Lung microvascular endothelial cell (primary cell): ENCODE measurements at regions not wholly inside any gene's neighbourhood (a gene's known extent, or its start where the extent isn't known, plus 50 kb on each side); places are given as distances from the start of the nearest gene placed in this dataset.
"Not testable (repeated sequence)": the region's sequence is repeated elsewhere in the genome, so short reads cannot be mapped to it uniquely, and the experiment has no call there.

Experiments
- DNase-seq, 2 donors: peaks; one replicate each; pipeline versions ENCODE4 v3.0.0 to v3.0.0-alpha.2; 2010; ENCODE audit warnings: low read depth in 2 of 2

DNA sequence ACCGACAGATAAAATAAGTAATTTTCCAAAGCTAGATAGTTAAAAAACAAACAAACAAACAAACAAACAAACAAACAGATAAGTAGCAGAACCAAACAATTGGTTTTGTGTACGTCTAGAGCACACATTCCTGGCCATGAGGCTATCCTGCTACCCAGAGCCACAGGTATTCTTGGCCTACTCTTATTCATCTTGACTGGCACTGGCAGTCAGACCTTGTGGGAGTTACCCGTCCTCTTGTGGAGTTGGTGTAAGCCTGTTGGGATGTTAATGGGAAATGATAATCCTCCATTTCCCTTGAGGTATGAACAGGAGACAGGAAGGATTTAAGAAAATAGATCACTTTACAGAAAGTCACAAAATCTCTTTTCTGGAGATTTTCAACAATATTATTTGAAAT lies 142.4 kb upstream of the MEOX2 start:
- no peak for DNase-seq

DNA sequence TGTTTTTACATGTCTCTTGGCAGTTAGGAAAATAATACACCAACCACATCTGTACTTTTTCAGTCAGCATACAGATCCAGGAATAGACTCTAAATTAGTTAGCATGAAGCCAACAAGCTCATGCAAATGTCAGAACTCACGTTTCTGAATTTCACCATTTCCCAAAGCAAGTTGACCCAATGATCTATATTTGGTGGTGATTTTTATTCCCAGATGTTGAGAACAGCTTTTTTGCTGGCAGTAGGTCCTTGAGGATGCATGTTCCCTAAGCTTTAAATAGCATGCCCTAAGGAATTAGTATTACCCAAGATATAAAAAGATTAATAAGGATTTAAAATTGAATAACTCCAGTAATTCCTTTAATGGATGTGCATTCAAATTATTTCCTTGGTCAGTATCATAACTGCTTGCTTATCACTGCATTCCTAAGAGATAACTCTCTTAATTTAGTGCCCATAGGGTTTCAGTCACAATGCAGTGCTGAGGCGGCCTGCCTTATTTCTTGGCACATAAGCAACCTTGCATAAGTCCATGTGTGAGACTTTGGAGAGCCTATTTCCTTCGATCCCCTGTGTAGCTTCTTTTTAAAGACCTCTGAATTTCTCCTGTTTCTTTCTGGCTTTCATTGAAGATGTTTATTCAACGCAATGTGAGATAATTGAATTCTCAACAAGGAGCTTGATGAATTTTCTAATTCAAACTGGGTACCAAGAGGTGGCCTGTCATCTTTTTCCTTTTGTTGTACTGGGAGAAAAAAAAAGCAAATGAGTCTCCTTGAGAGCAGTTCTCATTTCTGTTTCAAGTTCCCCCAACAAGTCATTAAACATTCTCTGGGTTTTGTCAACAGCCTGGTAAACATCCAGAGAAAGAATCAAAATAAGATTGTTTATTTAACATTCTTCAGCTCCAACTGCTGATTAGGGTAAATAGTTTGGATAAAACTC lies 135.3 kb upstream of the MEOX2 start:
- no peak for DNase-seq

DNA sequence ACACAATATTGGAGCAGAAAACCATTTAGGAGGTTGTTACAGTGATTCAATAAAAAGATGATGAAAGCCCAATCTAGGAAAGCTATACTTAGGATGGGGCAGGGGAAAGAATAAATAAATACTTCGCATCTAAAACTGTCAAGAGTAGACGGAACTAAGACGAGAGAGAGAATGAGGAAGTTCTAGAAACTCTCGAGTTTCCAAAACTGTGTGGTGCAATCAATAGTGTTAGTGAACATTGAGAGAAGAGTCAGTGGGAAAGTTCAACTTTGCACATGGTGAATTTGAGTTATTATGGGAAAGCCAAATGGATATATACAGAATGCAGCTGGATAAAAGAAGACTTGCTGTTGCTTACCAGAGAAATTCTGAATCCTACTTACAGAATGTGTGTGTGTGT lies 133.8 kb upstream of the MEOX2 start:
- no peak for DNase-seq

DNA sequence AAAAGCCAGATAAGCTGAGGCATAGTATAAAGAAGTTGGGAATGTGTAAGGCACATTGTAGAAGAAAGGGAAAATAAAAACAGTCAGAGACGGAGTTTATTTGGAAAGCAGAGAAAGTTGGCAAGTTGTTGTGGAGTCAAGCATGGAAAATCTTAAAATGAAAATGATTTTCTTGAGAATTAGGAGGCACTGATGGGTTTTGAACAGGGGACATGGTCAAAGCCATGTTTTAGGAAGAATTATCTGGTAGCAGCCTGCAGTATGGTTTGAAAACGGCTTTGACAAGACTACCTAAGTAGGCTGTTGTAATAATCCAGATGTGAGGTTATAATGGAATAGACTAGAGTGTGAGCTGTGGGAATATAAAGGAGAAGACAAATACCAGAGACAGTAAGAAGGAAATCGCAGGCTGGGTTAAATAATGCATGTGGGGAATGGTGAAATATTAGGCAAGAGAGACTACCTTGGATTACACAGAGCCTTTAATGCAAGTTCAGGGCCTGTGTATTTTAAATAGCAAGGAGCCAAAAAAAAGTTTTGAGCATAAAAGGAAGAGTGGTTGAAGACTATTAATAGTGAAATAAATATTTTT lies 130.4 kb upstream of the MEOX2 start:
- DNase-seq: no peak

DNA sequence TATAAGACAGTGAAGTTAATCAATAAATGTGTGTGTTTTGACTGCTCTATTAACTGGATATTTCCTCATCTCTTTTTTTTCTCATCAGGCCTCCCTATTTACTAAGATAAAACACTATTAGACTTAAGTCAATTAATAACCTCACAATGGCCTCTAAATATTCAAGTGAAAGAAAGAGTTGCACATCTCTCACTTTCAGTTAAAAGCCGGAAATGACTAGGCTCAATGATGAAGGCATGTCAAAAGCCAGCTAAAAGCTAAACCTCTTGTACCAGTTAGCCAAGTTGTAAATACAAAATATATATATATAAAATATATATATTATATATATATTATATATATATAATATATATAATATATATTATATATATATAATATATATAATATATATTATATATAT lies 127.0 kb upstream of the MEOX2 start:
- peak in 1 of 2 donors; percentile 4 for DNase-seq

DNA sequence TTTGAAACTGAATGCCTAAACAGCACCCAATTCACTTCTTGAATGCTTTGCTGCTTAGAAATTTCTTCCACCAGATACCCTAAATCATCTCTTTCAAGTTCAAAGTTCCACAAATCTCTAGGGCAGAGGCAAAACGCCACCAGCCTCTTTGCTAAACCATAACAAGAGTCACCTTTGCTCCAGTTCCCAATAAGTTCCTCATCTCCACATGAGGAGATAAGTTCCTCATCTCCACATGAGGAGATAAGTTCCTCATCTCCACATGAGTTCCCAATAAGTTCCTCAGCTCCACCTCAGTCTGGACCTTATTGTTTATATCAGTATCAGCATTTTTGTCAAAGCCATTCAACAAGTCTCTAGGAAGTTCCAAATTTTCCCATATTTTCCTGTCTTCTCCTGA lies 123.9 kb upstream of the MEOX2 start:
- DNase-seq: not testable (repeated sequence)

DNA sequence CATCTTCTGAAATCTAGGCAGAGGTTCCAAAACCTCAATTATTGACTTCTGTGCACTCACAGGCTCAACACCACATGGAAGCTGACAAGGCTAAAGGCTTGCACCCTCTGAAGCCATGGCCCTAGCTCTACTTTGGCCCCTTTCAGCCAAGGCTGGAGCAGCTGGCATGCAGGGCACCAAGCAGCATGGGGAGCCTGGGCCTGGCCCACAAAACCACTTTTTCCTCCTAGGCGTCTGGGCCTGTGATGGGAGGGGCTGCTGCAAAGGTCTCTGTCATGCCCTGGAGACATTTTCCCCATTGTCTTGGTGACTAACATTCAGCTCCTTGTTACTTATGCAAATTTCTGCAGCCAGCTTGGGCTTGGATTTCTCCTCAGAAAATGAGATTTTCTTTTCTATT lies 123.5 kb upstream of the MEOX2 start:
- not testable (repeated sequence) for DNase-seq

DNA sequence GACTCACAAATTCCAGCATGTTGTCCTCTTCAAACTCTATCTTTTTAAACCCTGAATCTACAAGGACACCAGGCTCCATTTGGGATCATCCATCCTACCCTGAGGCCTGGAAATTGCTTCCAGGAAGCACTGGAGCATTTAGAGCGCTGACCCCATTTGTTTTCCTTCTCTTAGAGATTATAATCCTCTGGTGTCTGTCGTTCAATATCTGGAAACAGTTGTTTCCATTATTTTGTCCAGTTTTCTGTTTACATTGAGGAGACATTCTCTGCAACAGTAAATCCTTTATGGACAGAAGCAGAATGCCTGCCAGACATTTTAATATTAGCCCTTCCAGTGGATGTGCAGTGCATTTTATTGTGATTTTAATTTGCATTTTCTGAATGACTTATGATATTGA lies 119.4 kb upstream of the MEOX2 start:
- DNase-seq: no peak

DNA sequence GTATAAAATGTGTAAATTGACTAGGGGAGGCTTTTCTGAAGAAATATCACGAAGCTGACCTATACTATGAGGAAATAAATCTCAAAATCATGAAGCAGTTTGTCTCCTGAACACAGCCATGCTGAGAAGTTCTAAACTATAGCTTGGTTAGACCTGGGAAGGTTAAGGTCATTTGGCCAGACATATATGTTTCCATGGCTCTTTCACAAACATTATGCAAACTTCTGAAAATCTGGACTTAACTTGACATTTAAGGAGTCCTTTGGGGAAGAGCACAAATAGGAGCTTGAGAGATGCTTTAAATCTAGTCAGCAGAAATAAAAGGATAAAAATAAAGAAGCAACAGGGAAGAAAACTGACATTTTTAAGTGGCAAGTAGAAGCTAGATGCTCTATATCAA lies 115.9 kb upstream of the MEOX2 start:
- DNase-seq: no peak

DNA sequence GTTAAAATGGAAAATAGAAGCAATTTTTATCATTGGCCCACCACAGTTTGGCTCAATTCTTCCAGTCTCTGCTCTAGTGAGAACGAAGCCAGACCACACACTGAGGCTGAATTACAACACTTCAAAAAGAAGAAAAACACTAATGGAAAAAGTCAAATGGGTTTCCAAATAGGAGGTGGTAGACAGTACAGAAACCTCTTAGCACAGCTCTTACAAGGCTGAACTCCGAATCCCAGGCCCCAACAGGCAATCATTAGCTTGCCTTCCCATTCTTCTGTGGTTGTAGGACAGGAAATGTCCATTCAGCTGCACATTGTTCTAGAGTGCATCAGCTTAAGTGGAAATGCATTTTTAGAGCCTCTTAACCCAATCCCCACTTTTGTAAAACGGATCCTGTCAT lies 115.1 kb upstream of the MEOX2 start:
- peak; percentile 61 to 85 for DNase-seq

DNA sequence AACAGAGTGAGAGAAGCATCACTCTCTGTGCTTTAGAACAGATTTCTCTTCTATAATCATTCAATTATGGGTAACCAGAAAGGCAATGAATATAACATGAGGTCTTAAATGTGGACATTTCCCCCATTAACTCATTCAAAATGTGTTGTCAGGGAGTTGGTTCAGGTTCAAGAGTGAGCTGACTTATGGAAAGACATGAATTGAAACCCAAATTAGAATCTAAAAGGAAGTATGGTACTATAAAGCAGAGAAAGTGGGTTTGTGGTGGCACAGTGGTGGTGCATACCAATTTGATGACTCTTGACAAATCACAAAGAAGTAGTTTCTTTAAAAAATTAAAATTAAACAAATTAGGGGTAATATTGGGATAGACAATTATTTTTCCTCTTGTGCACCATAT lies 114.6 kb upstream of the MEOX2 start:
- DNase-seq: no peak

DNA sequence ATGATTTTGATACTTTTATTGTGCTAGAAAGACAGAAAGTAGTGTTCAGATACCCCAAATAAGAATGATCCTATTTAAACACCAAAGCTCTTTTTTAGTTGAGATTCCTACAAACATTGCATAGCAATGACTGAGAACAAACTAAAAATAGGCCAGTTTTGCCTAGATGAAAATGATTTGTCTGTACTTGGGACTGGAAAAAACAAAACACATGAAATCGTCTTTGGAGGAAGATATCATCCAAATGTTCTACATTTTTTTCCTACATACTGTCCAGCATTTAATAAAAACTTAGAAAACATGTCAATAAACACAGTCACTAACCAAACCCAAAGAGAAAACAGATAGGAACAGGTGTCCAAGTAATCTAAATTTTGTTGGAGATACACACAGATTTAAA lies 111.6 kb upstream of the MEOX2 start:
- no peak for DNase-seq

DNA sequence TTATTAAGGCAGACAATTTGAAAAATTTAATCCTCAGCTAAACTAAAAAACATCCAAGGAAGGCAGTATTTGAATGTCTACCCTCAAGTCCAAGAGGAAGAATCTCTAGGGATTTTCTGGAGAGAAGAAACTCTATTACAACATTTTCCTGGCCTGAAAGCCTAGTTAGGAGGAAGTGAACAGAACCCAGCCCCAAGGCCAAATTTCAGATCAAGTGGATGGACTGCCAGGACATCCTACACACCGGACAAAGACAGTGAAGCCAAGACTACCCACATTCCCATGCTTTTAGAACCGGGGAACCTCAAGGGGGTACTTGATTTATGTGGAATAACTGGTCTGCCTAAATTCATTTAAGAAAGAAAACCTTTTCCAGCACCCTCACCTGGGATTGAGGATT lies 108.9 kb upstream of the MEOX2 start:
- DNase-seq: no peak

DNA sequence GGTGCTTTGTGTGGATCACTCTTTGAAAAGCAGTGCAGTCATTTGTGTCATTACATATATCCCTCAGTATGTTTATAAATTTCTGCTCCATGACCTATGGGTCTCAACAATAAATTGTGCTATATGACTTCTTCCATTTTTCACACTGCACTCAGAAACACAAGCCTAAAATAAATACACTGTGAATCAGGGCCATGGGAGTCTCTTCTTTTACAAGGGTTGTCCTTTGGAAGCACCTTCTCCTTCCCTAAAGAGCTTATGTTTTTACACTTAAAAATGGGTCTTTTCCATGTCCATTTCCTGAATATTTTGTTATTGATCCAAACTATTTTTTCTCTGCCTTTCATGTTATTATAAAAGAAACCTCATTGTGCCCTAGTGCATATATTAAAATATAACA lies 108.3 kb upstream of the MEOX2 start:
- no peak for DNase-seq

DNA sequence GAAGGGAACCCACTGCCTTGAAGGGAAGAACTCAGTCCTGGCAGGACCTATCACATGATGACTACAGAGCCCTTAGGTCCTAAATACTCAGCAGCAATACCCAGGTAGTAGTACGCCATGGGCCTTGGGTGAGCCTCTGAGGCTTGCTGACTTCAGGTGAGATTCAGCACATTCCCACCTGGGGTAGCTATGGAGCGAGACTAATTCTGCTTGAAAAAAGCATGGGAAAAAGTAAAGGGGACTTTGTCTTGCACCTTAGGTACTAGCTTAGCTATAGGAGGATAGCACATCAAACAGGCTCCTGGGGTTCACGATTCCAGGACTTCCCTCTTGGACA lies 98.2 kb upstream of the MEOX2 start:
- no peak for DNase-seq

DNA sequence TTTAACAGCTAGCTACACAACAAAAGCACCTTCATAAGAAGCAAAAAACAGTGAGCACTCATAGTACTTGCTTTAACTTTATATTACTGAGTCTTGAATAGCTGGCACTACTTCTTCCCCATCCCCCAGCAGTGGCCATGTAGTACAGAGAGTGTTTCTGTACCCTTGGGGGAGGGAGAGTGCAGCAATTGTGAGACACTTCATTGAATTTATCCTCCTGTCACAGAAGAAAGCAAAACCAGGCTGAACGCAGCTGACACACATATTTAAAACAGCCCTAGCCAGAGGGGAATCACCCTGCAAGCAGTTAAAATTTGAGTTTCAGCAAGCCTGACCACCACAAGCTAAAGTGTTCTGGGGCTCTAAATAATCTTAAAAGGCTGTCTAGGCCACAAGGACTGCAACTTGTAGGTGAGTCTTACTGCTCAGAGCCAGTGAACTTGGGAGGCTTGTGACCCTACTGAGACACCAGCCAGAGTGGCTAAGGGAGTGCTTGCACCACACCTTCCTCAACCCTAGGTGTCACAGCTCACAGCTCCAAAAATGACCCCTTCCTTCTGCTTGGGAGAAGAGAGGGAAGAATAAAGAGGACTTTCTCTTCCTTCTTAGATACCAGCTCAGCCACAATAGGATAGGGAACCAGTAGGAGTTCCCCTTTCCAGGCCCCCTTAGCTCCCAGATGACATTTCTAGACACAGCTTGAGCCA lies 97.7 kb upstream of the MEOX2 start:
- DNase-seq: no peak

DNA sequence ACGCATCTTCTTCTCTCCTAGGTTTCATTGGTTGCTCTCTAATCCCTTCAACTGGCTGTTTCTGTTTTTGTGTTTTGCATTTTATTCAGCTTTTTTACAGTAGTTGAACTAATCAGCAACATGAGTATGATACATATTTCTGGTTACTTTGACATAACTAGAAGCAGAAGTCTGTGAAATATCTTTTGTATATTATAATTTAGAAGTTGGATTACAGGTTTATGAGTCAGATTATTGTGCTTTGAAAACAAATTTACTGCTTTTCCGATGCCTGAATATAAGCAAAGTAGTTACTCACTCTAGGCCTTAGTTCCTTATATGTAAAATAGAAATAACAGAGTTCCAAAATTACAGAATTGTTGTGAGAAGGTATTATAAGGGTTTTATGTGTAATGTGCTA lies 96.2 kb upstream of the MEOX2 start:
- DNase-seq: no peak

DNA sequence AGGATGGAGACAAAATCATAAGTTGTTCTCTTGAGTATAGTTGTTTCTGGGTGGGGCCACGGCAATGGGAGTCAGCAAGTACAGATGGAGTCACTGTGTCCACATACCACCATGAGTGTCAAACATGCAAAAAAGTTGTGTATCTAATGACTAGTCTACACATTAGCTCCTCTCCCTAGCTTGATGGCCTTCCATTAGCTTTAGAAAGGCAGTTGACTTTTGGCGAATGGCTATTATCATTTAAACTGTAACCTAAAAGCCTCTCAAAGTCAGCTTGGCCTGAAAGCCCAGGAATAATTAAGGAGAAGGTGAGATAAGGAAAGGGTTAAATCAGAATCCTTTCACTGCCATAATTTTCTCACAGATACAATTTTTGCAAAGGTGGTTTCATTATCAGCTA lies 95.5 kb upstream of the MEOX2 start:
- DNase-seq: no peak

DNA sequence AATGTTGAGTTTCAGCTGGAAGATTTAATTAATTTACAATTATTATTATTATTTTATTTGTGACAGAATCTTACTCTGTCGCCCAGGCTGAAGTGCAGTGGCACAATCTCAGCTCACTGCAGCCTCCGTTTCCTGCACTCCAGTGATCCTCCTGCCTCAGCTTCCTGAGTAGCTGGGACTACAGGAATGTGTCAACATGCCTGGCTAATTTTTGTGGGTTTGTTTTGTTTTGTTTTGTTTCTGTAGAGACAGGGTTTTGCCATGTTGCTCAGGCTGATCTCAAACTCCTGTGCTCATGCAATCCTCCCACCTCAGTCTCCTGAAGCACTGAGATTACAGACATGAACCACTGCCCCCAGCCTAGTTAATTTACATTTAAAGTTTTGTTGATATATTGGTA lies 93.8 kb upstream of the MEOX2 start:
- peak; percentile 81 to 91 for DNase-seq

DNA sequence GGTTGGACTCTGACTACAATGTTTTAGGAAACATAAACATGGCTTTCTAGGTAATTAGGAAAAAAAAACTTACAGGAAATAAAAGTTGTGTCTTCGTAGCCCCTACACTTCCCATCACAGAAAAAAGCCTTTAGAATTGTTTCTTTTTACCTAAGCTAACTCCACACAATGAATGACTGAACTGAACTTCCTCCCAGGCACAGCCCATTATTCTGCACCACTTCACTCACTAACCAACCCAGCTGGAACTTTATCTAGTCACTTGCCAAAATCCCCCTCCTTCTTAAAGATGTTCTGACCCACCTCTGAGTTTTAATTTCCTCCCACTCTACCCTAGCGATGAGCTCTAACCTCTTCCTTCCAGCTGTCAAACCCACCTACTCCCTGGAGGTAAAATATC lies 91.7 kb upstream of the MEOX2 start:
- peak; percentile 3 to 17 for DNase-seq

DNA sequence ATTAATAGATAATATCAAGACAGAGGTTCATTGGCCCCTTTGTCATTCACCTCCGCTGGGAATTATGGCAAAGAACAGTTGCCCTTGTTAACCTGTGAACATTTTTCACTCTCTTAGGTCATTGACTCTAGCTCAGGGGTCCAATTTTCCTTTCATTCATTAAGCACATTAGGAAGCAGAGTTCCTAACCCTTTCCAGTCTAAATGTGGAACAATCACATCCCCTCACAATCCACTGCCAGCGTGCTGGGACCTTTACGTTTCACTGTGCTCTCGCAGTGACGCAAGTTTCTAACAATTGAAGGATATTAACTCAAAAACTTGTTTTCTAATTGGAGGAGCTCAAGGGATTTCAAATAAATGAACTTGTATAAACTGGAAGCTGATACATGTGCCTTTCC lies 79.3 kb upstream of the MEOX2 start:
- DNase-seq: peak; percentile 73 to 96

DNA sequence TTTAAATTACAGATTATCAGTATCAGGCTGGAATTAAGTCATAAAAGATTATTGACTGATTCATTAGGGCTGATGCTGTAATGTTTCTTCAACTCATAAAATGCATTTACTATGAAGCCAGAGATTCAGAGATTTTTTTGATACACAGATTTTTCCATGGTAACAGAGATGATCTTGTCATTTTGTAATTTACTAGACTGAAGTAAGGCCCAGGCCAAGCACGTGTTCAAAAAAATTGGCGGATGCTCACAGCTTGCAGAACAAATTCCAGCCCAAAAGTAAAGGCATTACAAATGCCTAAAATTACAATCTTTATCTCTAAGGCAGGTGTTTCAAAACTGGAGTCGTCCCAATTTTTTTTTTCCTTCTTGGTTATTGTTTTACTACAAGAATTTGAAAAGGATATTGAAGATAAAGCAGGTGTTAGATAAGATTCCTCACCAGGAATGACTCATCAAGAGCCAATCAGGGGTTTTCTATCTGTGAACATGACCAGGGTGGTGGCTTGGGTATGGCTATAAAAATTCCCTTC lies 78.4 kb upstream of the MEOX2 start:
- DNase-seq: peak; percentile 38 to 75

DNA sequence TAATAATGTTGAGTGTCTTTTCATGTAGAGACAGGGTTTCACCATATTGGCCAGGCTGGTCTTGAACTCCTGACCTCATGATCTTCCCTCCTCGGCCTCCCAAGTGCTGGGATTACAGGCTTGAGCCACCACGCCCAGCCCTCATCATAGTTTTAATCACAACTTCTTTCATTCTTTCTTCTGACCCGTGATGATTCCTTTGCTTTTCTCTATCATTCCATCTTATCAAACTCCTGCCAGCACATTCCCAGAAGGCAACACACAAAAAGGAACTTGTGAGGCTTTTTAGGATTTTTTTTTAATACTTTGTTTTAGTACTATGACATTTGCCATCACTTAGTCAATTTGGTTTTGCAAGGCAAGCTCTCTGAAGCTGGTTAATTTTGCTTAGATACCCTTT lies 77.5 kb upstream of the MEOX2 start:
- DNase-seq: no peak
